H9 (cell line): ENCODE measurements at regions not wholly inside any gene's neighbourhood (a gene's known extent, or its start where the extent isn't known, plus 50 kb on each side); places are given as distances from the start of the nearest gene placed in this dataset.

ENCODE experiments used
- DNase-seq: peaks from one replicate; pipeline ENCODE4 v3.0.0-alpha.2; 2017
- H2AFZ ChIP-seq: one replicate; pipeline ENCODE4 v1.6.1; 2013; ENCODE audit warnings: mild to moderate bottlenecking, low read length, control low read depth, moderate library complexity
- H2AK5ac ChIP-seq: 2 replicates; pipeline ENCODE4 v1.6.1; 2013; ENCODE audit warnings: low read length, control low read depth, mixed read lengths; ENCODE audit not compliant: insufficient read length
- H2BK120ac ChIP-seq: one replicate; pipeline ENCODE4 v1.6.1; 2013; ENCODE audit warnings: low read depth, mild to moderate bottlenecking, low read length, control low read depth, inconsistent platforms; ENCODE audit not compliant: poor library complexity, severe bottlenecking
- H2BK12ac ChIP-seq: 2 replicates; pipeline ENCODE4 v1.6.1; 2013; ENCODE audit warnings: low read length, control low read depth, mixed read lengths, low read depth; ENCODE audit not compliant: insufficient read length
- H2BK15ac ChIP-seq: 2 replicates; pipeline ENCODE4 v1.6.1; 2013; ENCODE audit warnings: low read depth, low read length, control low read depth
- H2BK20ac ChIP-seq: one replicate; pipeline ENCODE4 v1.6.1; 2013; ENCODE audit warnings: low read depth, mild to moderate bottlenecking, low read length, control low read depth, inconsistent platforms; ENCODE audit not compliant: poor library complexity, severe bottlenecking
- H2BK5ac ChIP-seq: 2 replicates; pipeline ENCODE4 v1.6.1; 2013; ENCODE audit warnings: low read length, control low read depth, mixed read lengths; ENCODE audit not compliant: insufficient read length
- H3K14ac ChIP-seq: 2 replicates; pipeline ENCODE4 v1.6.1; 2013; ENCODE audit warnings: low read length, control low read depth; ENCODE audit not compliant: insufficient read depth
- H3K18ac ChIP-seq: 2 replicates; pipeline ENCODE4 v1.6.1; 2013; ENCODE audit warnings: low read depth, mild to moderate bottlenecking, mixed read lengths, low read length, control low read depth; ENCODE audit not compliant: insufficient read length
- H3K23ac ChIP-seq: 2 replicates; pipeline ENCODE4 v1.6.1; 2013; ENCODE audit warnings: low read length, control low read depth, mixed read lengths, low read depth; ENCODE audit not compliant: insufficient read length
- H3K23me2 ChIP-seq: 2 replicates; pipeline ENCODE4 v1.6.1; 2013; ENCODE audit warnings: low read depth, mild to moderate bottlenecking, mixed read lengths, low read length, control low read depth; ENCODE audit not compliant: insufficient read length, poor library complexity, severe bottlenecking
- H3K27ac ChIP-seq: 2 replicates; pipeline ENCODE4 v1.5.1; 2013; ENCODE audit warnings: low read length, control low read depth, mixed read lengths, low read depth; ENCODE audit not compliant: insufficient read length
- H3K27me3 ChIP-seq: 2 replicates; pipeline ENCODE4 v1.6.1; 2013; ENCODE audit warnings: low read length, control low read depth, inconsistent platforms; ENCODE audit not compliant: insufficient read depth
- H3K4ac ChIP-seq: 2 replicates; pipeline ENCODE4 v1.6.1; 2013; ENCODE audit warnings: low read depth, mild to moderate bottlenecking, control low read depth, inconsistent platforms, low read length, moderate library complexity
- H3K4me1 ChIP-seq: 2 replicates; pipeline ENCODE4 v1.6.1; 2013; ENCODE audit warnings: low read length, control low read depth, inconsistent platforms; ENCODE audit not compliant: insufficient read depth
- H3K4me2 ChIP-seq: 2 replicates; pipeline ENCODE4 v1.6.1; 2013; ENCODE audit warnings: low read length, control low read depth, mixed read lengths; ENCODE audit not compliant: insufficient read length, insufficient read depth
- H3K56ac ChIP-seq: 2 replicates; pipeline ENCODE4 v1.6.1; 2013; ENCODE audit warnings: low read depth, mild to moderate bottlenecking, mixed read lengths, low read length, control low read depth; ENCODE audit not compliant: insufficient read length
- H3K79me1 ChIP-seq: 2 replicates; pipeline ENCODE4 v1.6.1; 2013; ENCODE audit warnings: low read depth, mild to moderate bottlenecking, moderate library complexity, low read length, control low read depth, inconsistent platforms; ENCODE audit not compliant: insufficient read depth, poor library complexity, severe bottlenecking
- H3K79me2 ChIP-seq: 2 replicates; pipeline ENCODE4 v1.6.1; 2013; ENCODE audit warnings: low read length, control low read depth, inconsistent platforms; ENCODE audit not compliant: insufficient read depth
- H3K9ac ChIP-seq: 2 replicates; pipeline ENCODE4 v1.6.1; 2013; ENCODE audit warnings: low read length, control low read depth, mixed read lengths; ENCODE audit not compliant: insufficient read length; ENCODE audit errors: extremely low read depth
- H3K9me3 ChIP-seq: one replicate; pipeline ENCODE4 v1.6.1; 2013; ENCODE audit warnings: low read depth, low read length, inconsistent platforms; ENCODE audit not compliant: control insufficient read depth
- H3T11ph ChIP-seq: one replicate; pipeline ENCODE4 v1.6.1; 2013; ENCODE audit warnings: mild to moderate bottlenecking, low read length, control low read depth, inconsistent platforms
- H4K20me1 ChIP-seq: one replicate; pipeline ENCODE4 v1.6.1; 2013; ENCODE audit not compliant: control insufficient read depth, insufficient read length, insufficient read depth
- H4K5ac ChIP-seq: 2 replicates; pipeline ENCODE4 v1.6.1; 2013; ENCODE audit warnings: low read depth, mild to moderate bottlenecking, mixed read lengths, low read length, control low read depth; ENCODE audit not compliant: insufficient read length
- H4K8ac ChIP-seq: replicated peaks from 2 replicates; pipeline ENCODE4 v1.6.1; 2013; ENCODE audit warnings: low read length, control low read depth, mixed read lengths, low read depth; ENCODE audit not compliant: insufficient read length
- H4K91ac ChIP-seq: 2 replicates; pipeline ENCODE4 v1.6.1; 2013; ENCODE audit warnings: low read depth, mild to moderate bottlenecking, moderate library complexity, mixed read lengths, low read length, control low read depth; ENCODE audit not compliant: insufficient read length
- H3K27ac Mint-ChIP-seq, 3 experiments: 2 replicates in 2 of 3; 3 replicates in 1 of 3; pipeline ENCODE4 v1.8.0; 2020 to 2021; ENCODE audit warnings: mixed read lengths in 3 of 3, mild to moderate bottlenecking in 1 of 3, moderate library complexity in 1 of 3
- H3K27me3 Mint-ChIP-seq: 2 replicates; pipeline ENCODE4 v1.8.0; 2021; ENCODE audit warnings: low read depth, mild to moderate bottlenecking, moderate library complexity, mixed read lengths
- H3K36me3 Mint-ChIP-seq, 3 experiments: 2 replicates in 2 of 3; 3 replicates in 1 of 3; pipeline ENCODE4 v1.8.0; 2020 to 2021; ENCODE audit warnings: low read depth in 3 of 3, mixed read lengths in 3 of 3; ENCODE audit not compliant: insufficient read depth in 1 of 3
- H3K4me1 Mint-ChIP-seq, 2 experiments: 2 replicates each; pipeline ENCODE4 v1.8.0; 2020; ENCODE audit warnings: mixed read lengths in 2 of 2
- H3K4me3 Mint-ChIP-seq, 2 experiments: 2 replicates in 1 of 2; 3 replicates in 1 of 2; pipeline ENCODE4 v1.8.0; 2020 to 2021; ENCODE audit warnings: mild to moderate bottlenecking in 2 of 2, mixed read lengths in 2 of 2, moderate library complexity in 1 of 2
- H3K9me3 Mint-ChIP-seq, 2 experiments: 2 replicates in 1 of 2; 3 replicates in 1 of 2; pipeline ENCODE4 v1.8.0; 2020; ENCODE audit warnings: mild to moderate bottlenecking in 2 of 2, mixed read lengths in 2 of 2, moderate library complexity in 1 of 2
- WGBS: extraction: QIAGEN DNeasy Blood & Tissue Kit; methylation state at CpG from one replicate; pipeline ENCODE4 v1.1.7; 2013; ENCODE audit warnings: missing lambda C conversion rate, low lambda C conversion rate, mixed read lengths; ENCODE audit not compliant: insufficient read length; ENCODE audit errors: extremely low coverage; 5-methylcytosine and 5-hydroxymethylcytosine counted together
- TF ChIP-seq, protein P1 (sequence below): fragments of 200-600 bp; sonication (generic); conservative IDR thresholded peaks from 3 replicates; pipeline ENCODE4 v1.8.0; 2021; ENCODE audit warnings: antibody characterized with exemption, mild to moderate bottlenecking

DNA sequence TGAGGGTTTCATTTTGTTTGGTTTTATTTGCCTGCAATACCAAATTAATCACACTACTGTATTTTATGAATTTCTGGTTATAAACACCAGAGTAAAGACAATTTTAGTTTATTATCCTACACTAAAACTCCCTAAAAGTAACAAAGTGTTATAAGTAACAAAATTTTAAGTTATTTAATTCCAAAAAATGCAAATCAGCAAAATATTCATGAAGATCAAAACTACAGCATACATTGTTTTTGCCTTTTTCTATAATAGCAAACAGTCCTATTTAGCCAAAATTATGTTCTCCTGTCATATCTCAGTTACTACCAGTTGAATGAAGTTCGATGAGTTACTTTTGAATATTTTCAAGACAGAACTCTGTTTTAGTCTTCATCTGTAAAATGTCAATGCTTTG is 132.7 kb upstream of the CYLC2 start:
- Mint-ChIP-seq H3K4me3 (no peak overlapping the region), H3K36me3 (no peaks in the 10 kb centered on the region), H3K9me3 (no peaks in the 10 kb centered on the region), H3K4me1 (no peaks in the 10 kb centered on the region), H3K27ac (no peak overlapping the region), H3K27me3 (peaks cover 2% of the 10 kb centered on the region; the same call in 1 of the 2 replicates)
- no peak overlapping the region for H2BK12ac ChIP-seq
- no peaks in the 10 kb centered on the region for H3K4me1 ChIP-seq
- H2BK5ac ChIP-seq, result no peak overlapping the region
- H4K20me1 ChIP-seq, result no peaks in the 10 kb centered on the region
- no peaks in the 10 kb centered on the region for H3K79me1 ChIP-seq
- H3K4ac ChIP-seq, result no peak overlapping the region
- no peak overlapping the region for H4K91ac ChIP-seq
- H2BK15ac ChIP-seq, result no peak overlapping the region
- no peak overlapping the region for H3K14ac ChIP-seq
- no peaks in the 10 kb centered on the region for H3K27me3 ChIP-seq
- H3K79me2 ChIP-seq, result no peaks in the 10 kb centered on the region
- no peak overlapping the region for H2BK120ac ChIP-seq
- no peak overlapping the region for H3K18ac ChIP-seq
- TF ChIP-seq, protein P1, sequence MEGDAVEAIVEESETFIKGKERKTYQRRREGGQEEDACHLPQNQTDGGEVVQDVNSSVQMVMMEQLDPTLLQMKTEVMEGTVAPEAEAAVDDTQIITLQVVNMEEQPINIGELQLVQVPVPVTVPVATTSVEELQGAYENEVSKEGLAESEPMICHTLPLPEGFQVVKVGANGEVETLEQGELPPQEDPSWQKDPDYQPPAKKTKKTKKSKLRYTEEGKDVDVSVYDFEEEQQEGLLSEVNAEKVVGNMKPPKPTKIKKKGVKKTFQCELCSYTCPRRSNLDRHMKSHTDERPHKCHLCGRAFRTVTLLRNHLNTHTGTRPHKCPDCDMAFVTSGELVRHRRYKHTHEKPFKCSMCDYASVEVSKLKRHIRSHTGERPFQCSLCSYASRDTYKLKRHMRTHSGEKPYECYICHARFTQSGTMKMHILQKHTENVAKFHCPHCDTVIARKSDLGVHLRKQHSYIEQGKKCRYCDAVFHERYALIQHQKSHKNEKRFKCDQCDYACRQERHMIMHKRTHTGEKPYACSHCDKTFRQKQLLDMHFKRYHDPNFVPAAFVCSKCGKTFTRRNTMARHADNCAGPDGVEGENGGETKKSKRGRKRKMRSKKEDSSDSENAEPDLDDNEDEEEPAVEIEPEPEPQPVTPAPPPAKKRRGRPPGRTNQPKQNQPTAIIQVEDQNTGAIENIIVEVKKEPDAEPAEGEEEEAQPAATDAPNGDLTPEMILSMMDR, result no peak
- no peaks in the 10 kb centered on the region for H3K23me2 ChIP-seq
- H3K4me2 ChIP-seq, result no peak overlapping the region
- no peak overlapping the region for H2AK5ac ChIP-seq
- no peak overlapping the region for H3K9ac ChIP-seq
- no peak overlapping the region for H3T11ph ChIP-seq
- no peaks in the 10 kb centered on the region for H3K9me3 ChIP-seq
- H3K56ac ChIP-seq, result no peak overlapping the region
- H4K5ac ChIP-seq, result no peak overlapping the region
- no peak overlapping the region for H3K27ac ChIP-seq
- no peak overlapping the region for H2BK20ac ChIP-seq
- no CpG with 5 or more reads among the region's 1 CpG for WGBS
- no peak overlapping the region for H3K23ac ChIP-seq
- no peak overlapping the region for H2AFZ ChIP-seq
- no peak overlapping the region for H4K8ac ChIP-seq
- no peak for DNase-seq
